GM21576 (cell line): ENCODE measurements at regions not wholly inside any gene's neighbourhood (a gene's known extent, or its start where the extent isn't known, plus 50 kb on each side); places are given as distances from the start of the nearest gene placed in this dataset.
"Not testable (repeated sequence)": the region's sequence is repeated elsewhere in the genome, so short reads cannot be mapped to it uniquely, and the experiment has no call there.

Experiments used
- ATAC-seq: cut with Tn5 transposase; IDR thresholded peaks from one replicate; pipeline ENCODE4 v1.9.1; 2021; ENCODE audit warnings: mild to moderate bottlenecking, moderate library complexity; ENCODE audit not compliant: unreplicated experiment

GRCh38 chr10:46792657-46793357 lies 118.4 kb upstream of the PTPN20 start:
- ATAC-seq, result not testable (repeated sequence)

- not testable (repeated sequence) for ATAC-seq
These were observed 114.9 kb upstream of the PTPN20 start for GRCh38 chr10:46796351-46796750.

GRCh38 chr10:46802010-46802409 lies 109.2 kb upstream of the PTPN20 start:
- not testable (repeated sequence) for ATAC-seq

GRCh38 chr10:46803082-46803481 lies 108.1 kb upstream of the PTPN20 start:
- not testable (repeated sequence) for ATAC-seq

- not testable (repeated sequence) for ATAC-seq
These were observed 101.0 kb upstream of the PTPN20 start for GRCh38 chr10:46810222-46810621.

- ATAC-seq, result not testable (repeated sequence)
These were observed 95.1 kb upstream of the PTPN20 start for GRCh38 chr10:46816126-46816525.

- ATAC-seq, result not testable (repeated sequence)
These were observed 70.7 kb upstream of the PTPN20 start for GRCh38 chr10:46840393-46841050.

- ATAC-seq, result not testable (repeated sequence)
These were observed 70.1 kb upstream of the PTPN20 start for GRCh38 chr10:46841051-46841593.

GRCh38 chr10:46845194-46845593 lies 66.0 kb upstream of the PTPN20 start:
- not testable (repeated sequence) for ATAC-seq

- not testable (repeated sequence) for ATAC-seq
These were observed 65.6 kb upstream of the PTPN20 start for GRCh38 chr10:46845640-46846039.

GRCh38 chr10:46860753-46861152 lies 50.5 kb upstream of the PTPN20 start:
- not testable (repeated sequence) for ATAC-seq
